ENCODE measurements at regions not wholly inside any gene's neighbourhood (a gene's known extent, or its start where the extent isn't known, plus 50 kb on each side); places are given as distances from the start of the nearest gene placed in this dataset.

- TF ChIP-seq CTCF (IDR thresholded peaks at IDR 0.05): no peak
- TF ChIP-seq POLR2A (IDR thresholded peaks at IDR 0.05): no peak
Measured at GRCh38 chr17:14838567-14838966, 426.6 kb downstream of the PMP22 start.
